GM19463 (cell line): ENCODE measurements at regions not wholly inside any gene's neighbourhood (a gene's known extent, or its start where the extent isn't known, plus 50 kb on each side); places are given as distances from the start of the nearest gene placed in this dataset.
A peak's percentile ranks its signal among the peaks of the same experiment; 100 is the strongest.
"Not testable (repeated sequence)": the region's sequence is repeated elsewhere in the genome, so short reads cannot be mapped to it uniquely, and the experiment has no call there.

Experiments used
- ATAC-seq: cut with Tn5 transposase; IDR thresholded peaks from one replicate; pipeline ENCODE4 v1.9.1; 2021; ENCODE audit warnings: mild to moderate bottlenecking, moderate library complexity; ENCODE audit not compliant: unreplicated experiment

- no peak for ATAC-seq
Observed at GRCh38 chrX:66914080-66914479, 275.2 kb upstream of the EDA2R start.

GRCh38 chrX:66912417-66912816 is 273.5 kb upstream of the EDA2R start:
- no peak for ATAC-seq

GRCh38 chrX:66902081-66902480 is 263.2 kb upstream of the EDA2R start:
- ATAC-seq = no peak

- no peak for ATAC-seq
Observed at GRCh38 chrX:66900886-66901285, 262.0 kb upstream of the EDA2R start.

DNA sequence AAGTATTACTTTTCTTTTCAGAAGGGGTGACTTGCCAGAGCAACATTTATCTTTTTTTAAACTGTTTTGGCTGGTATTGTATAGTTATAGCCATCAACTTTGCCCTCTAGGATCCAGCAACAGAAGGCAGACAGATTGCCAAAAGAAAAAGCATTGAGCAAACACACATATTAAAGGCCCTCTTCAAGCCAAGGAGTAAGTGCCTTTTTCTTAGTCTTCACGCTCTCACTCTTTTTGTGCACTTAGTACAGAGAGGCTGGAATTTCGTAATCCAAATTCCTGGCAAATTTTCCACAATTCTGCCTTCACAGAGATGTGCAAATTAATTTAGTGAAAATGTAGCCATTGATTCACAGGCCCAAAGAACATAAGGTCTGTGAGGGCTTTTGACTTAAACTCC is 253.1 kb upstream of the EDA2R start:
- ATAC-seq = no peak

- no peak for ATAC-seq
Observed at GRCh38 chrX:66889418-66889817, 250.5 kb upstream of the EDA2R start.

DNA sequence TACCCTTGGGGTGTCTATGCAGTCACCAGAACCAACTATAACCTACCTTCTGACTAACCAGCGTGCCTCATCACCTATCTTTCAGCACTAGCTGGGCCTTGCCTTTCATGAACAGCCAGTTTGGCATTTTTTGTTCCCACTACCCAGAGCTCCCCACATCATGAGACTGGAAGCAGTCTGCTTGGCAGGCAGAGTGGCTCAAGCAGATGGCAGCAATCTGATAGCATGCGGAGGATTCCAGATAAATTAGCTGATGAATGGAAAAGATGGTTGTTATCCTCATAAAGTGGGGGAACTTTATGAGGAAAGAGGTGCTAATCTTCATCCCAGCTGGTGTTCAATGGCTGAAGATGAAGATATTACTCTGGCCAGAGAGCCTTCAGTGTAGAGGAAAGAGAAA is 243.2 kb upstream of the EDA2R start:
- no peak for ATAC-seq

DNA sequence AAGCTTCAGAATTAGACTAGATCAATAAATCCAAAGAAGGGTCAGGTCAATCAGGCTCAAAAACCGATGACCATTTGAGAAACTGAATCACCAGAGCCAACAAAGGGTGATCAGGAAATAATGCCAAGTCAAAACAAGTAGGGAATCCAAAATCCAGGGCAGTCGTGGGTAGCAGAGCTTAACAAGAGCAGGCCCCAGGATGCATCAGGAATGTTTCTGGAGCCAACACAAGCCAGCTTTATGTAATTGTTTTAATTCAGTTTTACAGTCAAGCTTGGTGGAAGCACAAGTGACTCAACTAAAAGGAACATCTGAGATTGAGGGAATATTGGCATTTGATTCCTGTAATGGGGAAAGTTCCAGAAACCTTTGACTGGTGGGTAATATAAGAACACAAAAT is 237.9 kb upstream of the EDA2R start:
- ATAC-seq = no peak

GRCh38 chrX:66872771-66873170 is 233.9 kb upstream of the EDA2R start:
- no peak for ATAC-seq

GRCh38 chrX:66863721-66864120 is 224.8 kb upstream of the EDA2R start:
- no peak for ATAC-seq

DNA sequence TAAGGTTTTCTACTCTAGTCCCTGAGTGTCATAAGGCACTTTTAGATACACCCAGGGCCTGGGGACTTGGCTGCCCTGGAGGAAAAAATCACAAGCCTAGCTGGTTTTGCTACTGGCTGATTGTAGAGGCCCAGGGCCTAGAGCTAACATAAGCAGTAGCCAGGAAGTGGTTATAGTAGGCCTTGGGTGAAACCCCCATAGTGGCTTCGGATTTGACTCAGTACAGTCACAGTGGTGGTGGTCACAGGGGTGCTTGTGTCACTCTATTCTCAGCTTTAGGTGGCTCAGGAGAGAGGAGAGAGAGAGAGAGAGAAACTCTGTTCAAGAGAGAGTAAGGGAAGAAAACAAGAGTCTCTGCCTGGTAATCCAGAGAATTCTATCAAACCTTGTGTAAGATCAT is 194.5 kb upstream of the EDA2R start:
- ATAC-seq = peak; percentile 100

DNA sequence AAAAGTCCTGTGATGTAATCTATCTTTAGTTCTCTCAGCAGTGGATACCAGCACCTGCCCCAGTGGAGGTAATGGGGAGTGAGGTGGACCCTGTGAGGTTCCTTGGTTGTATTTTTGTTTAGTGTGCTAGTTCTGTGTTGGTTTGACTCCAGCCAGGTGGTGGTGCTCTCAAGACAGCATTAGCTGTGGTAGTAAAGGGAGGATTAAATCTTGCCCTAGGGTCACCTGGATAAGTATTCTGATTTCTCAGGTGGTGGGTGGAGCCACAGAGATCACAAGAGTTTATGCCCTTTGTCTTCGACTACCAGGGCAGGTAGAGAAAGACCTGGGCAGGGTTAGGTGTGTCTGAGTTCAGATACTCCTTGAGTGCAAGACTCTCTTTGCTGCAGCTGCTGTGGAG is 176.3 kb upstream of the EDA2R start:
- no peak for ATAC-seq

DNA sequence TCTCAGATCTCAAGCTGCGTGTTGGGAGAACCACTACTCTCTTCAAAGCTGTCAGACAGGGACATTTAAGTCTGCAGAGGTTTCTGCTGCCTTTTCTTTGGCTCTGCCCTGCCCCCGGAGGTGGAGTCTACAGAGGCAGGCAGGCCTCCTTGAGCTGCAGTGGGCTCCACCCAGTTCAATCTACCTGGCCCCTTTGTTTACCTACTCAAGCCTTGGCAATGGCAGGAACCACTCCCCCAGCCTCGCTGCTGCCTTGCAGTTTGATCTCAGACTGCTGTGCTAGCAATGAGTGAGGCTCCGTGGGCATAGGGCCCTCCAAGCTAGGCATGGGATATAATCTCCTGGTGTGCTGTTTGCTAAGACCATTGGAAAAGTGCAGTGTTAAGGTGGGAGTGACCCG is 155.6 kb upstream of the EDA2R start:
- ATAC-seq = not testable (repeated sequence)

GRCh38 chrX:66766318-66766717 is 127.4 kb upstream of the EDA2R start:
- no peak for ATAC-seq

DNA sequence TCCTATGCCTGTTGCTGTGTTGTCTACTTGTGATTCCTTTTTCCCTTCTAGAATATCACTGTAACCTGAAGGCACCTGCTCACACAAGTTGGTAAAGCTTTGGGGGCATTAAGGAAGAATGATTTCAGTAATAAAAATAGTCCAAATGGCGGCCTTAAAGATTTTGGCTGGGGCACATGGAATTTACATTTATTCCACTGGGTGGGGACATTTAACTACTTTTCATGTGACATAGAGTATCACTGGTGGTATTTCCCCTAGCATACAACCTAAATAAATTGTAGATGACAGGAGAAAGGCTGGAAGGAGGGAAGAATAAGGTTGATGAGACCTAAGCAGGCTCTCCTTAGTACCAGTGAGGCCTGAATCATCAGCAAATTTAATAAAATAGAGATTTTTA is 121.8 kb upstream of the EDA2R start:
- no peak for ATAC-seq

- peak; percentile 64 for ATAC-seq
Observed at GRCh38 chrX:66756717-66757116, 117.8 kb upstream of the EDA2R start.

DNA sequence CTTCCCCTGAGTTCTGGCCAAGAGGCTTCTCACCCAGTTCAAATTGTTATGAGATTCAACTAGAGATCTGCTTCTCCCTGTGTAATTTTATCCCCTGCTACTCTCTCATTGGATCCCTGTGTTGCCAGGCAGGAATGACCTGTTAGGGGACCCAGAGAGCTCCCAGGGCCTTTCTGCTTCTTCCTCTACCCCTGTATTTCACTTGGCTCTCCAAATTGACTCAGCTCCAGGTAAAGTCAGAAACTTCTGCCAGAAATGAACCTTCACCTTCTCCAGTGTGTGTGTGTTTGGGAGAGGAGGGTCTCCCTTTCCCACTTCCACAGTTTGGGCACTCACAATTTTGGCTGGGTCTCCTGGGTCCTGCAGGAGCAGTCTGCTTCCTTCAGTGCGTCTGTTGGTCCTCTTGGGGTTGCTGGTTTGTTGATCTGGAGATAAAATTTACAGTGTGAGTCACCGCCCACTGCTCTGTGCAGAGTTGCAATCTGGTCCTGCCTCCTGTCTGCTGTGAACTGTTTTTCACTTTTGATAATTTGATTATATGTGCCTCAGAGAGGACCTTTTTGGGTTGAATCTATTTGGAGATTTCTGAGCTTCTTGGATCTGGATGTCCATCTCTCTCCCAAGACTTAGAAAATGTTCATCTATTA is 112.4 kb upstream of the EDA2R start:
- ATAC-seq = no peak

DNA sequence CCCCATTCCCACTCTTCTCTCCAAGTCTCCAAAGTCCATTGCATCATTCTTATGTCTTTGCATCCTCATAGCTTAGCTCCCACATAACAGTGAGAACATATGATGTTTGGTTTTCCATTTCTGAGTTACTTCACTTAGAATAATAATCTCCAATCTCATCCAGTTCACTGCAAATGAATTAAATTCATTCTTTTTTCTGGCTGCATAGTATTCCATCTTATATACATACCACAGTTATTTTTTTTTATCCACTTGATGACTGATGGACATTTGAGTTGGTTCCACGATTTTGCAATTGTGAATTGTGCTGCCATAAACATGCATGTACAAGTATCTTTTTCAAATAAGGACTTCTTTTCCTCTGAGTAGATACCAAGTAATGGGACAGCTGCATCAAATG is 105.6 kb upstream of the EDA2R start:
- ATAC-seq = not testable (repeated sequence)

- ATAC-seq = no peak
Observed at GRCh38 chrX:66731398-66731797, 92.5 kb upstream of the EDA2R start.

- ATAC-seq = peak; percentile 66
Observed at GRCh38 chrX:66728818-66729271, 90.0 kb upstream of the EDA2R start.

DNA sequence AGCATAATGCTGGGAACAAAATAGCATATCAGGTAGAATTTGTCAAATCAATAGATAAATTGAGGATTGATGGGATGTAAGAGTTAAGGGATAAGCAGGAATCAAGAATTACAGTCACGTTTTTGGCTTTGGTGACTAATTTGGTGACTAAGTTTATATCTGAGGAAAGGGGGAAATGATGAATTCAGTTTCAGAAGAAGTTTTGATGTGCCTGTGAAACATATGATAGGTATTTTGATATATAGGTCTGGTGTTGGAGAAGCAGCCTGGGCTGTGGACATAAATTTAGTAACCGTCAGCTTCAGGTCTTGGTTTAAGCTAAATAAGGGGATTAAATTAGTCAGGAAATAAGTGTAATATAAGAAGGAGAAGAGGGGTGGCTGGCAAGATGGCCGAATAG is 79.0 kb upstream of the EDA2R start:
- ATAC-seq = no peak

DNA sequence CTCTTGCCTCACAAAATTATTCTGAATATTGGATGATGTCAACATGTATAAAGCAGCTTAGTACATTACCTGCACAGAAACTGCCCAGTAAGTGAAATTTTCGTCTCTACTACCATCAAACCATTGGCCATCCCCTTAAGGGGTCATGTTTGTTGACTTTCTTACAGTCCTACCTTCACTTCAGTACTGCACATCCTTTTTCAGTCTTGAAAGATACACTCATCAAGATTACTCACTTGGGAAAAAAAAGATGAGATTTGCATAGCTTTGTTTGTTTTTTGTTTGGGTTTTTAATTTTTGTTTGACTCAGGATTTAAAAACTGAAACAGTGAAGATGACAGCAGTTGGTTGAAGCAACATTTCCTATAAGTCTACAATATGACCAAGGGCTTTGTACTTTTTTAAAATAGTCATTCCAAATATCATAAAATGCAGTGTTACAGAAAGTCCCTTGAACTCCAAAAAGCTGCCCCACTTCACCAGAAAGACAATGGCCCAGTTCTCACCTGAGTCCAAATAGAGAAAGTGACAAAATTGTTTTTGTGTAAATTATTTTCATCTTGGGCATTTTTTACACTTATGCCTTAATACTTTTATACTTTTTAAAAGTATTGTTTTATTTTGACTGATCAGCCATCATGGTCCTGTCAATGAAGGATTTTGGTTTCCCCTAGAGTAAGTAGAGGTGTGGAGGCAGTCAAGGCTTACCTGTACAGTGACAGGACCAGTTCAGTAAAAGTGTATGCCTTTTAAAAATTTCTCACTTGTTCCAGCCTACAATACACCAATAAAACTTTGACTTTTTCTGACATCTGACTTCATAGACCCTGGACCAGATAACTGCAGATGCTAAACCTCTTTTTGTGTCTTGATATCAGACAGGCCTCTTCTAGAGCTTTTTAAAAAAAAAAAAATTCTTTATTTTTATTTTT is 59.7 kb upstream of the EDA2R start:
- ATAC-seq = no peak
